Trophoblast cell (in vitro differentiated cells and primary cell): ENCODE measurements at regions not wholly inside any gene's neighbourhood (a gene's known extent, or its start where the extent isn't known, plus 50 kb on each side); places are given as distances from the start of the nearest gene placed in this dataset.
"Not testable (repeated sequence)": the region's sequence is repeated elsewhere in the genome, so short reads cannot be mapped to it uniquely, and the experiment has no call there.

Experiments
- DNase-seq, 2 donors: peaks; one replicate each; pipeline ENCODE4 v3.0.0-alpha.2; 2016
- H2AFZ ChIP-seq: 2 replicates; pipeline ENCODE4 v1.6.1; 2013; ENCODE audit warnings: low read length, moderate library complexity, mild to moderate bottlenecking; ENCODE audit not compliant: insufficient read depth, poor library complexity
- H2AK5ac ChIP-seq: 2 replicates; pipeline ENCODE4 v1.6.1; 2013; ENCODE audit warnings: mild to moderate bottlenecking, low read length
- H2BK120ac ChIP-seq: 2 replicates; pipeline ENCODE4 v1.6.1; 2013; ENCODE audit warnings: low read length, mild to moderate bottlenecking, moderate library complexity; ENCODE audit not compliant: insufficient read depth, poor library complexity
- H2BK12ac ChIP-seq: 2 replicates; pipeline ENCODE4 v1.6.1; 2013; ENCODE audit warnings: mild to moderate bottlenecking, low read length, moderate library complexity
- H2BK5ac ChIP-seq: 2 replicates; pipeline ENCODE4 v1.6.1; 2013; ENCODE audit warnings: low read length, low read depth, moderate library complexity, mild to moderate bottlenecking; ENCODE audit not compliant: poor library complexity
- H3K14ac ChIP-seq: 2 replicates; pipeline ENCODE4 v1.6.1; 2013; ENCODE audit warnings: mild to moderate bottlenecking, low read length
- H3K18ac ChIP-seq: 2 replicates; pipeline ENCODE4 v1.6.1; 2013; ENCODE audit warnings: mild to moderate bottlenecking, low read length
- H3K23ac ChIP-seq: 2 replicates; pipeline ENCODE4 v1.6.1; 2013; ENCODE audit warnings: low read length
- H3K27ac ChIP-seq: 2 replicates; pipeline ENCODE4 v1.5.1; 2013; ENCODE audit warnings: low read depth, mild to moderate bottlenecking, inconsistent platforms, low read length, moderate library complexity
- H3K27me3 ChIP-seq: 2 replicates; pipeline ENCODE4 v1.6.1; 2013; ENCODE audit warnings: inconsistent platforms, mild to moderate bottlenecking, low read length, moderate library complexity; ENCODE audit not compliant: insufficient read depth
- H3K36me3 ChIP-seq, 2 experiments: 1 replicate in 1 of 2; 2 replicates in 1 of 2; pipeline ENCODE4 v1.6.1; 2013; ENCODE audit warnings: low read length in 2 of 2, mild to moderate bottlenecking in 2 of 2, moderate library complexity in 1 of 2; ENCODE audit not compliant: insufficient read depth in 2 of 2, control insufficient read depth in 1 of 2
- H3K4ac ChIP-seq: 2 replicates; pipeline ENCODE4 v1.6.1; 2013; ENCODE audit warnings: low read depth, mild to moderate bottlenecking, low read length, moderate library complexity
- H3K4me1 ChIP-seq, 2 experiments: 1 replicate in 1 of 2; 2 replicates in 1 of 2; pipeline ENCODE4 v1.6.1; 2013; ENCODE audit warnings: low read length in 2 of 2, mild to moderate bottlenecking in 2 of 2, moderate library complexity in 1 of 2; ENCODE audit not compliant: insufficient read depth in 2 of 2, control insufficient read depth in 1 of 2
- H3K4me2 ChIP-seq: 2 replicates; pipeline ENCODE4 v1.6.1; 2013; ENCODE audit warnings: inconsistent platforms, mild to moderate bottlenecking, low read length, moderate library complexity
- H3K4me3 ChIP-seq: 2 replicates; pipeline ENCODE4 v1.5.1; 2013; ENCODE audit warnings: mild to moderate bottlenecking, low read depth, low read length, inconsistent platforms
- H3K79me1 ChIP-seq: one replicate; pipeline ENCODE4 v1.6.1; 2013; ENCODE audit warnings: low read length
- H3K79me2 ChIP-seq: 2 replicates; pipeline ENCODE4 v1.6.1; 2013; ENCODE audit warnings: low read length, mild to moderate bottlenecking; ENCODE audit not compliant: control insufficient read depth, insufficient read depth, poor library complexity
- H3K9ac ChIP-seq: 2 replicates; pipeline ENCODE4 v1.6.1; 2013; ENCODE audit warnings: mild to moderate bottlenecking, low read length
- H3K9me3 ChIP-seq: 2 replicates; pipeline ENCODE4 v1.6.1; 2013; ENCODE audit warnings: low read depth, mild to moderate bottlenecking, control low read depth, inconsistent platforms, low read length; ENCODE audit not compliant: insufficient read depth
- H4K12ac ChIP-seq: 2 replicates; pipeline ENCODE4 v1.6.1; 2013; ENCODE audit warnings: low read depth, mild to moderate bottlenecking, low read length, moderate library complexity
- H4K8ac ChIP-seq: 2 replicates; pipeline ENCODE4 v1.6.1; 2013; ENCODE audit warnings: low read depth, mild to moderate bottlenecking, low read length, moderate library complexity
- H4K91ac ChIP-seq: one replicate; pipeline ENCODE4 v1.6.1; 2013; ENCODE audit warnings: low read depth, mild to moderate bottlenecking, low read length, moderate library complexity
- WGBS: extraction: QIAGEN DNeasy Blood & Tissue Kit; methylation state at CpG from one replicate; pipeline ENCODE4 v1.1.7; 2013; ENCODE audit warnings: missing lambda C conversion rate; ENCODE audit not compliant: insufficient read length, insufficient coverage; ENCODE audit errors: extremely low coverage; 5-methylcytosine and 5-hydroxymethylcytosine counted together

GRCh38 chr1:217040711-217041455 is 317.7 kb upstream of the ESRRG start:
- Histone ChIP-seq H3K27ac (no peak overlapping the region), H3K9me3 (peaks cover 3% of the 10 kb centered on the region), H4K91ac (no peak overlapping the region), H2AK5ac (no peak overlapping the region), H3K79me2 (no peaks in the 10 kb centered on the region), H3K4me3 (no peak overlapping the region), H3K79me1 (no peaks in the 10 kb centered on the region), H2BK12ac (no peak overlapping the region), H3K36me3 (no peaks in the 10 kb centered on the region), H4K8ac (no peak overlapping the region), H3K4ac (no peak overlapping the region), H3K23ac (no peak overlapping the region), H3K4me1 (no peaks in the 10 kb centered on the region), H2BK120ac (no peak overlapping the region), H3K18ac (no peak overlapping the region), H3K27me3 (no peaks in the 10 kb centered on the region), H3K4me2 (no peak overlapping the region), H2BK5ac (no peak overlapping the region), H3K14ac (no peak overlapping the region), H3K9ac (no peak overlapping the region), H4K12ac (no peak overlapping the region), H2AFZ (no peak overlapping the region)
- WGBS = no CpG with 5 or more reads among the region's 1 CpG
- DNase-seq = no peak

- no peak overlapping the region for H3K9ac ChIP-seq
- H4K8ac ChIP-seq = no peak overlapping the region
- H3K14ac ChIP-seq = no peak overlapping the region
- no peak overlapping the region for H4K91ac ChIP-seq
- peaks cover 3% of the 10 kb centered on the region for H3K9me3 ChIP-seq
- no peak overlapping the region for H3K18ac ChIP-seq
- no peaks in the 10 kb centered on the region for H3K27me3 ChIP-seq
- DNase-seq = peak; percentile 55 to 92
- no peak overlapping the region for H3K4me2 ChIP-seq
- no peak overlapping the region for H3K4me3 ChIP-seq
- H3K36me3 ChIP-seq = no peaks in the 10 kb centered on the region
- no peak overlapping the region for H2AFZ ChIP-seq
- H3K4me1 ChIP-seq = no peaks in the 10 kb centered on the region
- H3K79me1 ChIP-seq = no peaks in the 10 kb centered on the region
- H2BK5ac ChIP-seq = no peak overlapping the region
- H3K79me2 ChIP-seq = no peaks in the 10 kb centered on the region
- no peak overlapping the region for H2BK12ac ChIP-seq
- H3K4ac ChIP-seq = no peak overlapping the region
- no CpG with 5 or more reads among the region's 2 CpGs for WGBS
- H2AK5ac ChIP-seq = no peak overlapping the region
- no peak overlapping the region for H3K23ac ChIP-seq
- no peak overlapping the region for H3K27ac ChIP-seq
- H2BK120ac ChIP-seq = no peak overlapping the region
- no peak overlapping the region for H4K12ac ChIP-seq
Observed at GRCh38 chr1:217039926-217040325, 316.7 kb upstream of the ESRRG start.

- not testable (repeated sequence) for DNase-seq, H2BK5ac ChIP-seq, H2BK120ac ChIP-seq, H4K12ac ChIP-seq, H3K9ac ChIP-seq, H3K4ac ChIP-seq, H3K27ac ChIP-seq, H4K8ac ChIP-seq, H3K4me2 ChIP-seq, H3K18ac ChIP-seq, H3K36me3 ChIP-seq, H3K79me1 ChIP-seq, H3K4me3 ChIP-seq, H4K91ac ChIP-seq, H3K4me1 ChIP-seq, H2BK12ac ChIP-seq, H3K79me2 ChIP-seq, H3K23ac ChIP-seq, H2AK5ac ChIP-seq, H2AFZ ChIP-seq, H3K27me3 ChIP-seq, H3K9me3 ChIP-seq, H3K14ac ChIP-seq
- WGBS = no CpG with 5 or more reads among the region's 3 CpGs
Observed at GRCh38 chr1:217039139-217039538, 315.9 kb upstream of the ESRRG start.

- Histone ChIP-seq H3K27me3 (no peaks in the 10 kb centered on the region), H2BK12ac (no peak overlapping the region), H2AFZ (no peak overlapping the region), H3K9me3 (peaks cover 3% of the 10 kb centered on the region), H4K8ac (no peak overlapping the region), H2BK5ac (no peak overlapping the region), H3K9ac (no peak overlapping the region), H3K14ac (no peak overlapping the region), H3K79me1 (no peaks in the 10 kb centered on the region), H3K36me3 (no peaks in the 10 kb centered on the region), H4K12ac (no peak overlapping the region), H2BK120ac (no peak overlapping the region), H3K18ac (no peak overlapping the region), H3K27ac (no peak overlapping the region), H3K4me2 (no peak overlapping the region), H3K23ac (no peak overlapping the region), H3K79me2 (no peaks in the 10 kb centered on the region), H4K91ac (no peak overlapping the region), H3K4ac (no peak overlapping the region), H3K4me3 (no peak overlapping the region), H2AK5ac (no peak overlapping the region), H3K4me1 (no peaks in the 10 kb centered on the region)
- no CpG with 5 or more reads among the region's 3 CpGs for WGBS
- DNase-seq = no peak
Observed at GRCh38 chr1:217036757-217037156, 313.5 kb upstream of the ESRRG start.
